ENCODE measurements at regions not wholly inside any gene's neighbourhood (a gene's known extent, or its start where the extent isn't known, plus 50 kb on each side); places are given as distances from the start of the nearest gene placed in this dataset.

DNA sequence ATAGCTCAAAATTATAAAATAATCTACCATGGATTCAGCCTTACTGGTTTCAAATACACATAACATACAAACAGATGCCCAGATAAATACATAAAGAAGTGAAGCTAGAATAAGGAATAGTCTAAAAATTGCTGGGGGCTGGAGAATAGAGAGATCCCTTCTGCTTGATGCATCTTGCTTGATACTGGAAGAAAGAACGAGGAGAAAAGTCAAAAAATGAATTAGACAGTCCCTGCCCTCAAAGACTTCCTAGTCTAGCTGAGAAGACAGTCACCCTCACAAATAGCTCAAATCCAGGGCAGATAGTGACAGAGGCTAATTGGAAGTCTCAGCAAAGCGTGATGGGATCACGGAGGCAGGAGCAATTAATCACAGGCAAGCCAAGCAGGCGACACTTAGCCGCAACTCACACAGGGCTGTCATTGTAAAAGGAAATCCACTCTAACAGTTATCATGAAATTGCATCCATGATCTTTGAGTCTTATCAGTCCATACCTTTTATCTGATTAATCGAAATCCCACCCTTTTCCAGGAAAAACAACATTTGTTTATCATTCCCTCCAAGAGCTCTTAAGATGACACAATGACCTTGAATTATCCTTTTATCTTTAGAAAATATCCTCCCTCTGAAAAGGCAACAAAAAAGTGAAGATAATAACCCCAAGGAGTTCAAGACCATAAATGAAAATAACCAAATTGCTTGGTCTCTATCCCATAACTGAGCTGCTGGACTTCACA is 59.7 kb upstream of the TIAM1 start:
- ChIA-PET CTCF (no interaction called here), POLR2A (no interaction called here)
- dilution Hi-C loops (cut with MboI; ENCODE audit: extremely low pct_ligation_motif_present, low sequenced_read_pairs): no loop called here

DNA sequence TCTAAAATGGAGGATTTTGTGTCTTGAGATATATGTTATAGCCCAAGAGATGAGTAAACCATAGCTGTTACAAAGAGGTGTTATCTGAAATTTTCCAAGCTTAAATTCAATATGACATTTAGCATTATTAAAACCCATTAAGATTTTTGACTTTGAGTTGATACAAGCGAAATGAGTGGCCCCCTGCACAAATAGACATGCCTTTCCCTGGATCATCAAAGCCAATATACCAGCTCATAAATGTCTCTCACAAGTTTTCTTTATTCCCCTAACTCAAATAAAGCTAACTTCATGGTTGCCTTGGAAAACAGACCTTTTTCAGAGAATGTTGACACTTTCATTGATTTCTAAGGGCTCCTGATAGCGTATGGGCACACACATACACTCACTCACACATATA is 55.5 kb upstream of the TIAM1 start:
- ChIA-PET CTCF (no interaction called here), POLR2A (no interaction called here)

More for the DNA sequence above, 59.7 kb upstream of the TIAM1 start:
- H2AFZ ChIP-seq (ENCODE audit: low read depth, low read length): no peak overlapping the region
- DNase-seq (ENCODE audit: low read depth, low spot score) (no peak), FAIRE-seq (no peak)
- no peaks in the 10 kb centered on the region for H3K4me1 ChIP-seq (ENCODE audit: control insufficient read depth, extremely low read depth, insufficient read depth, low read length)
- BruUV-seq (replicated peaks): no TSS peak
- intact Hi-C loops (cut with micrococcal nuclease): no loop called here
- H3K36me3 ChIP-seq (ENCODE audit: control insufficient read depth in 2 of 2, extremely low read depth in 1 of 2, insufficient read depth in 2 of 2, low read length in 2 of 2): no peaks in the 10 kb centered on the region
- no peak overlapping the region for H3K4me3 ChIP-seq (replicated peaks in 1 of 3; ENCODE audit: insufficient read depth in 1 of 3, low read depth in 1 of 3, low read length in 3 of 3)
- H3K4me2 ChIP-seq (ENCODE audit: insufficient read depth, low read length): no peak overlapping the region
- no peaks in the 10 kb centered on the region for H3K9me1 ChIP-seq (replicated peaks; ENCODE audit: control insufficient read depth, extremely low read depth, insufficient read depth, low read length)
- no peaks in the 10 kb centered on the region for H3K79me2 ChIP-seq (ENCODE audit: control insufficient read depth, insufficient read depth, low read length)
- no peaks in the 10 kb centered on the region for H3K9me3 ChIP-seq (replicated peaks; ENCODE audit: control insufficient read depth, insufficient read depth, low read length)
- no peaks in the 10 kb centered on the region for H3K27me3 ChIP-seq (ENCODE audit: control insufficient read depth in 2 of 2, insufficient read depth in 2 of 2, low read length in 2 of 2)
- H3K9ac ChIP-seq (replicated peaks; ENCODE audit: extremely low read depth, insufficient read depth, low read length): no peak overlapping the region
- H3K27ac ChIP-seq (ENCODE audit: insufficient read depth, low read depth, low read length): no peak overlapping the region
- TF ChIP-seq POLR2AphosphoS5 (IDR thresholded peaks at IDR 0.05; ENCODE audit: insufficient read depth, low read depth, low read length) (no peak), CTCF (IDR thresholded peaks at IDR 0.05; ENCODE audit: extremely low read depth in 1 of 2, insufficient read depth in 1 of 2, low read depth in 1 of 2, low read length in 2 of 2) (no peak)
- H4K20me1 ChIP-seq (replicated peaks; ENCODE audit: control insufficient read depth, extremely low read depth, insufficient read depth, low read length): no peaks in the 10 kb centered on the region

More for the DNA sequence above, 55.5 kb upstream of the TIAM1 start:
- no peaks in the 10 kb centered on the region for H4K20me1 ChIP-seq (replicated peaks; ENCODE audit: control insufficient read depth, extremely low read depth, insufficient read depth, low read length)
- H3K27ac ChIP-seq (ENCODE audit: insufficient read depth, low read depth, low read length): no peak overlapping the region
- no peaks in the 10 kb centered on the region for H3K4me1 ChIP-seq (ENCODE audit: control insufficient read depth, extremely low read depth, insufficient read depth, low read length)
- no peak overlapping the region for H3K4me3 ChIP-seq (replicated peaks in 1 of 3; ENCODE audit: insufficient read depth in 1 of 3, low read depth in 1 of 3, low read length in 3 of 3)
- H3K27me3 ChIP-seq (ENCODE audit: control insufficient read depth in 2 of 2, insufficient read depth in 2 of 2, low read length in 2 of 2): no peaks in the 10 kb centered on the region
- H3K9me3 ChIP-seq (replicated peaks; ENCODE audit: control insufficient read depth, insufficient read depth, low read length): no peaks in the 10 kb centered on the region
- no peak for FAIRE-seq
- no peaks in the 10 kb centered on the region for H3K36me3 ChIP-seq (ENCODE audit: control insufficient read depth in 2 of 2, extremely low read depth in 1 of 2, insufficient read depth in 2 of 2, low read length in 2 of 2)
- DNase-seq (ENCODE audit: low read depth, low spot score): no peak
- no peak overlapping the region for H3K9ac ChIP-seq (replicated peaks; ENCODE audit: extremely low read depth, insufficient read depth, low read length)
- intact Hi-C loops (cut with micrococcal nuclease) (no loop called here), dilution Hi-C loops (cut with MboI; ENCODE audit: extremely low pct_ligation_motif_present, low sequenced_read_pairs) (no loop called here)
- no peak overlapping the region for H3K4me2 ChIP-seq (ENCODE audit: insufficient read depth, low read length)
- H3K79me2 ChIP-seq (ENCODE audit: control insufficient read depth, insufficient read depth, low read length): no peaks in the 10 kb centered on the region
- no peak overlapping the region for H2AFZ ChIP-seq (ENCODE audit: low read depth, low read length)
- TF ChIP-seq POLR2A (IDR thresholded peaks at IDR 0.05; ENCODE audit: low read depth, low read length): no peak
- TF ChIP-seq POLR2AphosphoS5 (IDR thresholded peaks at IDR 0.05; ENCODE audit: insufficient read depth, low read depth, low read length): no peak
- no peaks in the 10 kb centered on the region for H3K9me1 ChIP-seq (replicated peaks; ENCODE audit: control insufficient read depth, extremely low read depth, insufficient read depth, low read length)
- BruUV-seq (replicated peaks): no TSS peak
